H9 (cell line): ENCODE measurements at regions not wholly inside any gene's neighbourhood (a gene's known extent, or its start where the extent isn't known, plus 50 kb on each side); places are given as distances from the start of the nearest gene placed in this dataset.
A peak's percentile ranks its signal among the peaks of the same experiment; 100 is the strongest.

Experiments used
- DNase-seq: peaks from one replicate; pipeline ENCODE4 v3.0.0-alpha.2; 2017
- H2AFZ ChIP-seq: one replicate; pipeline ENCODE4 v1.6.1; 2013; ENCODE audit warnings: mild to moderate bottlenecking, low read length, control low read depth, moderate library complexity
- H2AK5ac ChIP-seq: 2 replicates; pipeline ENCODE4 v1.6.1; 2013; ENCODE audit warnings: low read length, control low read depth, mixed read lengths; ENCODE audit not compliant: insufficient read length
- H2BK120ac ChIP-seq: one replicate; pipeline ENCODE4 v1.6.1; 2013; ENCODE audit warnings: low read depth, mild to moderate bottlenecking, low read length, control low read depth, inconsistent platforms; ENCODE audit not compliant: poor library complexity, severe bottlenecking
- H2BK12ac ChIP-seq: 2 replicates; pipeline ENCODE4 v1.6.1; 2013; ENCODE audit warnings: low read length, control low read depth, mixed read lengths, low read depth; ENCODE audit not compliant: insufficient read length
- H2BK15ac ChIP-seq: 2 replicates; pipeline ENCODE4 v1.6.1; 2013; ENCODE audit warnings: low read depth, low read length, control low read depth
- H2BK20ac ChIP-seq: one replicate; pipeline ENCODE4 v1.6.1; 2013; ENCODE audit warnings: low read depth, mild to moderate bottlenecking, low read length, control low read depth, inconsistent platforms; ENCODE audit not compliant: poor library complexity, severe bottlenecking
- H2BK5ac ChIP-seq: 2 replicates; pipeline ENCODE4 v1.6.1; 2013; ENCODE audit warnings: low read length, control low read depth, mixed read lengths; ENCODE audit not compliant: insufficient read length
- H3K14ac ChIP-seq: 2 replicates; pipeline ENCODE4 v1.6.1; 2013; ENCODE audit warnings: low read length, control low read depth; ENCODE audit not compliant: insufficient read depth
- H3K18ac ChIP-seq: 2 replicates; pipeline ENCODE4 v1.6.1; 2013; ENCODE audit warnings: low read depth, mild to moderate bottlenecking, mixed read lengths, low read length, control low read depth; ENCODE audit not compliant: insufficient read length
- H3K23ac ChIP-seq: 2 replicates; pipeline ENCODE4 v1.6.1; 2013; ENCODE audit warnings: low read length, control low read depth, mixed read lengths, low read depth; ENCODE audit not compliant: insufficient read length
- H3K23me2 ChIP-seq: 2 replicates; pipeline ENCODE4 v1.6.1; 2013; ENCODE audit warnings: low read depth, mild to moderate bottlenecking, mixed read lengths, low read length, control low read depth; ENCODE audit not compliant: insufficient read length, poor library complexity, severe bottlenecking
- H3K27ac ChIP-seq: 2 replicates; pipeline ENCODE4 v1.5.1; 2013; ENCODE audit warnings: low read length, control low read depth, mixed read lengths, low read depth; ENCODE audit not compliant: insufficient read length
- H3K27me3 ChIP-seq: 2 replicates; pipeline ENCODE4 v1.6.1; 2013; ENCODE audit warnings: low read length, control low read depth, inconsistent platforms; ENCODE audit not compliant: insufficient read depth
- H3K4ac ChIP-seq: 2 replicates; pipeline ENCODE4 v1.6.1; 2013; ENCODE audit warnings: low read depth, mild to moderate bottlenecking, control low read depth, inconsistent platforms, low read length, moderate library complexity
- H3K4me1 ChIP-seq: 2 replicates; pipeline ENCODE4 v1.6.1; 2013; ENCODE audit warnings: low read length, control low read depth, inconsistent platforms; ENCODE audit not compliant: insufficient read depth
- H3K4me2 ChIP-seq: 2 replicates; pipeline ENCODE4 v1.6.1; 2013; ENCODE audit warnings: low read length, control low read depth, mixed read lengths; ENCODE audit not compliant: insufficient read length, insufficient read depth
- H3K56ac ChIP-seq: 2 replicates; pipeline ENCODE4 v1.6.1; 2013; ENCODE audit warnings: low read depth, mild to moderate bottlenecking, mixed read lengths, low read length, control low read depth; ENCODE audit not compliant: insufficient read length
- H3K79me1 ChIP-seq: 2 replicates; pipeline ENCODE4 v1.6.1; 2013; ENCODE audit warnings: low read depth, mild to moderate bottlenecking, moderate library complexity, low read length, control low read depth, inconsistent platforms; ENCODE audit not compliant: insufficient read depth, poor library complexity, severe bottlenecking
- H3K79me2 ChIP-seq: 2 replicates; pipeline ENCODE4 v1.6.1; 2013; ENCODE audit warnings: low read length, control low read depth, inconsistent platforms; ENCODE audit not compliant: insufficient read depth
- H3K9ac ChIP-seq: 2 replicates; pipeline ENCODE4 v1.6.1; 2013; ENCODE audit warnings: low read length, control low read depth, mixed read lengths; ENCODE audit not compliant: insufficient read length; ENCODE audit errors: extremely low read depth
- H3K9me3 ChIP-seq: one replicate; pipeline ENCODE4 v1.6.1; 2013; ENCODE audit warnings: low read depth, low read length, inconsistent platforms; ENCODE audit not compliant: control insufficient read depth
- H3T11ph ChIP-seq: one replicate; pipeline ENCODE4 v1.6.1; 2013; ENCODE audit warnings: mild to moderate bottlenecking, low read length, control low read depth, inconsistent platforms
- H4K20me1 ChIP-seq: one replicate; pipeline ENCODE4 v1.6.1; 2013; ENCODE audit not compliant: control insufficient read depth, insufficient read length, insufficient read depth
- H4K5ac ChIP-seq: 2 replicates; pipeline ENCODE4 v1.6.1; 2013; ENCODE audit warnings: low read depth, mild to moderate bottlenecking, mixed read lengths, low read length, control low read depth; ENCODE audit not compliant: insufficient read length
- H4K8ac ChIP-seq: replicated peaks from 2 replicates; pipeline ENCODE4 v1.6.1; 2013; ENCODE audit warnings: low read length, control low read depth, mixed read lengths, low read depth; ENCODE audit not compliant: insufficient read length
- H4K91ac ChIP-seq: 2 replicates; pipeline ENCODE4 v1.6.1; 2013; ENCODE audit warnings: low read depth, mild to moderate bottlenecking, moderate library complexity, mixed read lengths, low read length, control low read depth; ENCODE audit not compliant: insufficient read length
- H3K27ac Mint-ChIP-seq, 3 experiments: 2 replicates in 2 of 3; 3 replicates in 1 of 3; pipeline ENCODE4 v1.8.0; 2020 to 2021; ENCODE audit warnings: mixed read lengths in 3 of 3, mild to moderate bottlenecking in 1 of 3, moderate library complexity in 1 of 3
- H3K27me3 Mint-ChIP-seq: 2 replicates; pipeline ENCODE4 v1.8.0; 2021; ENCODE audit warnings: low read depth, mild to moderate bottlenecking, moderate library complexity, mixed read lengths
- H3K36me3 Mint-ChIP-seq, 3 experiments: 2 replicates in 2 of 3; 3 replicates in 1 of 3; pipeline ENCODE4 v1.8.0; 2020 to 2021; ENCODE audit warnings: low read depth in 3 of 3, mixed read lengths in 3 of 3; ENCODE audit not compliant: insufficient read depth in 1 of 3
- H3K4me1 Mint-ChIP-seq, 2 experiments: 2 replicates each; pipeline ENCODE4 v1.8.0; 2020; ENCODE audit warnings: mixed read lengths in 2 of 2
- H3K4me3 Mint-ChIP-seq, 2 experiments: 2 replicates in 1 of 2; 3 replicates in 1 of 2; pipeline ENCODE4 v1.8.0; 2020 to 2021; ENCODE audit warnings: mild to moderate bottlenecking in 2 of 2, mixed read lengths in 2 of 2, moderate library complexity in 1 of 2
- H3K9me3 Mint-ChIP-seq, 2 experiments: 2 replicates in 1 of 2; 3 replicates in 1 of 2; pipeline ENCODE4 v1.8.0; 2020; ENCODE audit warnings: mild to moderate bottlenecking in 2 of 2, mixed read lengths in 2 of 2, moderate library complexity in 1 of 2
- WGBS: extraction: QIAGEN DNeasy Blood & Tissue Kit; methylation state at CpG from one replicate; pipeline ENCODE4 v1.1.7; 2013; ENCODE audit warnings: missing lambda C conversion rate, low lambda C conversion rate, mixed read lengths; ENCODE audit not compliant: insufficient read length; ENCODE audit errors: extremely low coverage; 5-methylcytosine and 5-hydroxymethylcytosine counted together
- TF ChIP-seq, protein P1 (sequence below): fragments of 200-600 bp; sonication (generic); conservative IDR thresholded peaks from 3 replicates; pipeline ENCODE4 v1.8.0; 2021; ENCODE audit warnings: antibody characterized with exemption, mild to moderate bottlenecking

DNA sequence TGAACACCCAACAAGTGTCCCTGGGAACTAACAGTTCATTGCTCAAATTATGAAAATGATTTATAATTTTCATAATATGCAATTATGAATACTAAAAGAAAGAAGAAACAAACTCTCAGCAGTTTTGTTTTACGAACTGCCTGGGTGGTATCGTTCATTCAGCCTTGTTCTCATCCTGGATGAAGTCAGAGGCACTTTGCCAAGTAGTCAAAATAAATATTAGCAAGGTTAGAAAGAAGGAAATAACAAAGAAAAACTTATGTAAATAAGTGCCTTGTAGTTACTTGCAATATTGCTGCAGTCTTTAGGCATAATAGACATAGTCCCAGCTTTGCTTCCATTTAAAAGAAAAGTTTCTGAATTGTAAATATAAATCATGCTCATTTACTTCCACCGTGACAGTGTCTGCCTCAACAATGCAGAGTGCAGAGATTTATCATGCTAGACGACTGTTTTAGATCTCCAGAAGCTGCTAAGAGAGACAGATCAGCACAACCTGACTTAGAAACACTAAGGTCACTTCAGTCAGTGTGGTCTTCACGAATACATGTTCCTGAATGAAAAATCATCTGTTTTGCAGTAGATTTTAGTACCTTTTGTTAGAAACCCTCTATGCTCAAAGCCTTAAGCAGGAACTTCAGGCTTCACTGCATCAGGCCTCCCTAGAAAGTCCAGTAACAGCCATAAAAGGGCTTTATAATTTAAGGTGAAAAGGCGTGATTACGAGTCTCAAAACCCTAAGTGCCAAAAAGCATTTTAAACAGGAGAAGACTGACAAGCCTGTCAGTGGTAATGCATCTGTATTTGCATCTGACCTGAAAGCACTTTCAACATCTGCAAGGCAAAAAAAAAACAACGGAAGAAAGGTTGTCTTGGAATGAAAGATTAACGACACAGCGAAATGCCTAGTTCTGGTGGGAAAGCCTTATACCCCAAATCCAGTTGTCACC, 92.1 kb downstream of the TMEM167A start:
- no peak for DNase-seq
- whole genome bisulfite sequencing: no CpG with 5 or more reads among the region's 10 CpGs
- peaks cover 1% of the 10 kb centered on the region; the same call in 1 of the 2 replicates for H3K27me3 Mint-ChIP-seq
- H3T11ph ChIP-seq: no peak overlapping the region
- H2BK20ac ChIP-seq: no peak overlapping the region
- peak overlapping the region in 2 of 3 experiments; percentile 14 to 55; a peak in 1 of 7 replicates for H3K27ac Mint-ChIP-seq
- H3K9me3 Mint-ChIP-seq: no peaks in the 10 kb centered on the region
- H3K4ac ChIP-seq: no peak overlapping the region
- no peak overlapping the region for H2BK12ac ChIP-seq
- H3K56ac ChIP-seq: no peak overlapping the region
- no peaks in the 10 kb centered on the region for H3K9me3 ChIP-seq
- H3K23me2 ChIP-seq: no peaks in the 10 kb centered on the region
- no peak overlapping the region for H3K9ac ChIP-seq
- peak overlapping the region; percentile 82 for H2AFZ ChIP-seq
- TF ChIP-seq, protein P1, sequence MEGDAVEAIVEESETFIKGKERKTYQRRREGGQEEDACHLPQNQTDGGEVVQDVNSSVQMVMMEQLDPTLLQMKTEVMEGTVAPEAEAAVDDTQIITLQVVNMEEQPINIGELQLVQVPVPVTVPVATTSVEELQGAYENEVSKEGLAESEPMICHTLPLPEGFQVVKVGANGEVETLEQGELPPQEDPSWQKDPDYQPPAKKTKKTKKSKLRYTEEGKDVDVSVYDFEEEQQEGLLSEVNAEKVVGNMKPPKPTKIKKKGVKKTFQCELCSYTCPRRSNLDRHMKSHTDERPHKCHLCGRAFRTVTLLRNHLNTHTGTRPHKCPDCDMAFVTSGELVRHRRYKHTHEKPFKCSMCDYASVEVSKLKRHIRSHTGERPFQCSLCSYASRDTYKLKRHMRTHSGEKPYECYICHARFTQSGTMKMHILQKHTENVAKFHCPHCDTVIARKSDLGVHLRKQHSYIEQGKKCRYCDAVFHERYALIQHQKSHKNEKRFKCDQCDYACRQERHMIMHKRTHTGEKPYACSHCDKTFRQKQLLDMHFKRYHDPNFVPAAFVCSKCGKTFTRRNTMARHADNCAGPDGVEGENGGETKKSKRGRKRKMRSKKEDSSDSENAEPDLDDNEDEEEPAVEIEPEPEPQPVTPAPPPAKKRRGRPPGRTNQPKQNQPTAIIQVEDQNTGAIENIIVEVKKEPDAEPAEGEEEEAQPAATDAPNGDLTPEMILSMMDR: no peak
- no peaks in the 10 kb centered on the region for H3K27me3 ChIP-seq
- H3K27ac ChIP-seq: no peak overlapping the region
- no peak overlapping the region for H2BK120ac ChIP-seq
- no peaks in the 10 kb centered on the region for H3K79me1 ChIP-seq
- H3K18ac ChIP-seq: no peak overlapping the region
- H4K20me1 ChIP-seq: no peaks in the 10 kb centered on the region
- H2BK15ac ChIP-seq: no peak overlapping the region
- H3K4me1 Mint-ChIP-seq: peaks cover 26 to 32% of the 10 kb centered on the region in 2 experiments
- no peak overlapping the region for H3K4me2 ChIP-seq
- H3K4me1 ChIP-seq: no peaks in the 10 kb centered on the region; the same call in 1 of the 2 replicates
- no peak overlapping the region for H4K91ac ChIP-seq
- no peaks in the 10 kb centered on the region for H3K79me2 ChIP-seq
- H4K5ac ChIP-seq: no peak overlapping the region
- no peak overlapping the region for H2AK5ac ChIP-seq
- H3K36me3 Mint-ChIP-seq: no peaks in the 10 kb centered on the region
- H3K4me3 Mint-ChIP-seq: no peak overlapping the region
- H3K23ac ChIP-seq: no peak overlapping the region
- H4K8ac ChIP-seq: no peak overlapping the region
- no peak overlapping the region for H2BK5ac ChIP-seq
- H3K14ac ChIP-seq: no peak overlapping the region
